Stimulated activated CD4-positive, alpha-beta T cell treated with anti-CD3 and anti-CD28 coated beads, Interleukin-4, amount 100 ng/mL, for 48 hours (primary cell): ENCODE measurements at regions not wholly inside any gene's neighbourhood (a gene's known extent, or its start where the extent isn't known, plus 50 kb on each side); places are given as distances from the start of the nearest gene placed in this dataset.

Experiments used
- DNase-seq, 2 donors: peaks; one replicate each; pipeline ENCODE4 v3.0.0-alpha.2; 2020; ENCODE audit warnings: low read depth in 2 of 2

- DNase-seq: no peak
These were observed 728.0 kb upstream of the TENM4 start for GRCh38 chr11:80168796-80169195.

GRCh38 chr11:80167766-80168165 lies 726.9 kb upstream of the TENM4 start:
- no peak for DNase-seq

GRCh38 chr11:80165744-80166143 lies 724.9 kb upstream of the TENM4 start:
- no peak for DNase-seq

GRCh38 chr11:80163441-80163840 lies 722.6 kb upstream of the TENM4 start:
- no peak for DNase-seq

- DNase-seq: no peak
These were observed 722.2 kb upstream of the TENM4 start for GRCh38 chr11:80163011-80163410.

- DNase-seq: no peak
These were observed 721.6 kb upstream of the TENM4 start for GRCh38 chr11:80162387-80162786.

GRCh38 chr11:80157447-80157846 lies 716.6 kb upstream of the TENM4 start:
- no peak for DNase-seq

- DNase-seq: no peak
These were observed 715.2 kb upstream of the TENM4 start for GRCh38 chr11:80156062-80156461.

- DNase-seq: no peak
These were observed 714.7 kb upstream of the TENM4 start for GRCh38 chr11:80155412-80156017.

- no peak for DNase-seq
These were observed 705.4 kb upstream of the TENM4 start for GRCh38 chr11:80146232-80146631.

- DNase-seq: no peak
These were observed 704.2 kb upstream of the TENM4 start for GRCh38 chr11:80144897-80145594.

- no peak for DNase-seq
These were observed 696.2 kb upstream of the TENM4 start for GRCh38 chr11:80136991-80137390.

- DNase-seq: no peak
These were observed 688.6 kb upstream of the TENM4 start for GRCh38 chr11:80129396-80129795.

- DNase-seq: no peak
These were observed 681.4 kb upstream of the TENM4 start for GRCh38 chr11:80122211-80122610.

- no peak for DNase-seq
These were observed 677.2 kb upstream of the TENM4 start for GRCh38 chr11:80118073-80118472.

- no peak for DNase-seq
These were observed 676.0 kb upstream of the TENM4 start for GRCh38 chr11:80116796-80117195.

GRCh38 chr11:80109652-80110051 lies 668.8 kb upstream of the TENM4 start:
- no peak for DNase-seq

GRCh38 chr11:80109031-80109430 lies 668.2 kb upstream of the TENM4 start:
- DNase-seq: no peak

GRCh38 chr11:80107415-80107814 lies 666.6 kb upstream of the TENM4 start:
- no peak for DNase-seq

GRCh38 chr11:80104191-80104590 lies 663.4 kb upstream of the TENM4 start:
- no peak for DNase-seq

GRCh38 chr11:80103142-80103859 lies 662.5 kb upstream of the TENM4 start:
- DNase-seq: no peak

- DNase-seq: no peak
These were observed 656.3 kb upstream of the TENM4 start for GRCh38 chr11:80097146-80097545.

GRCh38 chr11:80096736-80097135 lies 655.9 kb upstream of the TENM4 start:
- no peak for DNase-seq
